Tibial nerve (tissue), 3 donors: ENCODE measurements at regions not wholly inside any gene's neighbourhood (a gene's known extent, or its start where the extent isn't known, plus 50 kb on each side); places are given as distances from the start of the nearest gene placed in this dataset.
"Not testable (repeated sequence)": the region's sequence is repeated elsewhere in the genome, so short reads cannot be mapped to it uniquely, and the experiment has no call there.

Source experiments
- CTCF ChIP-seq, 5 experiments: fragments of 200-600 bp in 3 of 5; fragments of 450-650 bp in 2 of 5; sonication (generic) in 3 of 5; IDR thresholded peaks; one replicate each; pipeline ENCODE4 v1.5.1; 2016 to 2019; ENCODE audit warnings: antibody characterized with exemption in 5 of 5, mild to moderate bottlenecking in 3 of 5, moderate library complexity in 2 of 5
- POLR2A ChIP-seq, 2 donors: fragments of 450-650 bp; IDR thresholded peaks; one replicate each; pipeline ENCODE4 v1.6.1; 2017; ENCODE audit warnings: antibody characterized with exemption in 2 of 2, mild to moderate bottlenecking in 2 of 2, moderate library complexity in 2 of 2

- TF ChIP-seq CTCF, POLR2A (IDR thresholded peaks at IDR 0.05): not testable (repeated sequence)
Measured at GRCh38 chr10:15972736-15973135, 112.4 kb upstream of the MINDY3 start.
